H1 (cell line): ENCODE measurements at regions not wholly inside any gene's neighbourhood (a gene's known extent, or its start where the extent isn't known, plus 50 kb on each side); places are given as distances from the start of the nearest gene placed in this dataset.

Experiments
- CTCF ChIA-PET: fragments of 300-600 bp; sonication (Branson Sonifier 250); formaldehyde crosslinking; loops from one replicate; lab custom pipeline; 2021; ENCODE audit not compliant: partially characterized antibody; lab: Charles Lee
- POLR2A ChIA-PET: fragments of 300-600 bp; sonication (Branson Sonifier 250); formaldehyde crosslinking; loops from one replicate; lab custom pipeline; 2021; ENCODE audit warnings: inconsistent platforms; ENCODE audit not compliant: partially characterized antibody; lab: Charles Lee
- DNase-seq, 2 experiments: peaks; one replicate each; pipeline versions ENCODE4 v3.0.0 to v3.0.0-alpha.2; 2010 to 2022; ENCODE audit warnings: low spot score in 2 of 2, low read depth in 1 of 2, mixed read lengths in 1 of 2
- FAIRE-seq: peaks from 2 replicates; lab custom pipeline; 2011; peaks lifted over from hg19 to GRCh38; lab: Jason Lieb, UNC
- H2AFZ ChIP-seq: 2 replicates; pipeline ENCODE4 v1.8.1; 2012; ENCODE audit warnings: low read length, inconsistent platforms
- H2AK5ac ChIP-seq: 2 replicates; pipeline ENCODE4 v1.6.1; 2013; ENCODE audit warnings: low read depth, low read length
- H2BK120ac ChIP-seq: replicated peaks from 2 replicates; pipeline ENCODE3; 2013; ENCODE audit warnings: low read depth, low read length, inconsistent platforms
- H2BK12ac ChIP-seq: 2 replicates; pipeline ENCODE4 v1.6.1; 2013; ENCODE audit warnings: low read depth, low read length
- H2BK15ac ChIP-seq: 2 replicates; pipeline ENCODE4 v1.6.1; 2013; ENCODE audit warnings: low read length
- H2BK20ac ChIP-seq: 2 replicates; pipeline ENCODE4 v1.6.1; 2013; ENCODE audit warnings: low read length
- H2BK5ac ChIP-seq: 2 replicates; pipeline ENCODE4 v1.6.1; 2013; ENCODE audit warnings: low read depth, low read length
- H3K14ac ChIP-seq: 2 replicates; pipeline ENCODE4 v1.6.1; 2013; ENCODE audit warnings: inconsistent platforms; ENCODE audit not compliant: insufficient read length
- H3K18ac ChIP-seq: 2 replicates; pipeline ENCODE4 v1.6.1; 2013; ENCODE audit warnings: low read length; ENCODE audit errors: extremely low read depth
- H3K23ac ChIP-seq: 2 replicates; pipeline ENCODE4 v1.6.1; 2013; ENCODE audit warnings: inconsistent platforms; ENCODE audit not compliant: insufficient read length
- H3K23me2 ChIP-seq: 2 replicates; pipeline ENCODE4 v1.6.1; 2013; ENCODE audit warnings: low read depth, low read length
- H3K27ac ChIP-seq: 2 replicates; pipeline ENCODE4 v1.6.1; 2011; ENCODE audit warnings: low read depth, low read length, inconsistent platforms
- H3K27me3 ChIP-seq, 4 experiments: replicated peaks in 1 of 4; 1 replicate in 1 of 4; 2 replicates in 3 of 4; pipeline versions ENCODE4 v1.6.1 to v1.8.1; 2011 to 2013; ENCODE audit warnings: low read length in 3 of 4, mild to moderate bottlenecking in 3 of 4, inconsistent platforms in 2 of 4, mixed read lengths in 2 of 4, moderate library complexity in 1 of 4; ENCODE audit not compliant: control insufficient read depth in 3 of 4, insufficient read depth in 3 of 4; ENCODE audit errors: extremely low read depth in 1 of 4
- H3K36me3 ChIP-seq, 4 experiments: 2 replicates each; pipeline versions ENCODE4 v1.6.1 to v1.8.1; 2011 to 2013; ENCODE audit warnings: mild to moderate bottlenecking in 4 of 4, low read length in 3 of 4, moderate library complexity in 2 of 4, control low read depth in 1 of 4, inconsistent platforms in 1 of 4; ENCODE audit not compliant: insufficient read depth in 4 of 4, control insufficient read depth in 2 of 4
- H3K4ac ChIP-seq: replicated peaks from 2 replicates; pipeline ENCODE3; 2013; ENCODE audit warnings: low read length, low read depth, mixed read lengths, inconsistent platforms; ENCODE audit not compliant: insufficient read length
- H3K4me1 ChIP-seq, 4 experiments: replicated peaks in 1 of 4; 1 replicate in 1 of 4; 2 replicates in 3 of 4; pipeline versions ENCODE4 v1.6.1 to v1.8.1; 2011 to 2013; ENCODE audit warnings: low read length in 3 of 4, inconsistent platforms in 2 of 4, mixed read lengths in 1 of 4; ENCODE audit not compliant: insufficient read depth in 4 of 4, control insufficient read depth in 3 of 4
- H3K4me2 ChIP-seq, 2 experiments: 2 replicates each; pipeline versions ENCODE4 v1.6.1 to v1.8.1; 2011 to 2013; ENCODE audit warnings: low read depth in 2 of 2, low read length in 2 of 2, control low read depth in 1 of 2, inconsistent platforms in 1 of 2, mild to moderate bottlenecking in 1 of 2; ENCODE audit not compliant: insufficient read depth in 1 of 2
- H3K4me3 ChIP-seq, 4 experiments: fragments of 200-600, 300-600 bp in 1 of 4; sonication (generic), shearing (Covaris generic), sonication (Bioruptor Twin) in 1 of 4; 2 replicates each; pipeline versions ENCODE4 v1.5.1 to v1.8.1; 2011 to 2016; ENCODE audit warnings: low read length in 4 of 4, low read depth in 3 of 4, control low read depth in 2 of 4, inconsistent platforms in 2 of 4, mild to moderate bottlenecking in 2 of 4, mixed read lengths in 1 of 4, moderate library complexity in 1 of 4; ENCODE audit not compliant: insufficient read depth in 2 of 4; ENCODE audit errors: extremely low read depth in 1 of 4
- H3K56ac ChIP-seq: replicated peaks from 2 replicates; pipeline ENCODE3; 2013; ENCODE audit warnings: low read depth, mild to moderate bottlenecking, mixed read lengths, low read length, inconsistent platforms; ENCODE audit not compliant: insufficient read length
- H3K79me1 ChIP-seq: 2 replicates; pipeline ENCODE4 v1.6.1; 2013; ENCODE audit warnings: low read depth, low read length, control low read depth
- H3K79me2 ChIP-seq, 2 experiments: 2 replicates each; pipeline versions ENCODE4 v1.6.1 to v1.8.1; 2012 to 2013; ENCODE audit warnings: low read length in 2 of 2, mild to moderate bottlenecking in 2 of 2, inconsistent platforms in 1 of 2; ENCODE audit not compliant: insufficient read depth in 2 of 2, control insufficient read depth in 1 of 2
- H3K9ac ChIP-seq, 4 experiments: replicated peaks in 1 of 4; 1 replicate in 1 of 4; 2 replicates in 3 of 4; pipeline versions ENCODE4 v1.6.1 to v1.8.1; 2011 to 2013; ENCODE audit warnings: low read depth in 3 of 4, low read length in 3 of 4, control low read depth in 2 of 4, mild to moderate bottlenecking in 2 of 4, moderate library complexity in 2 of 4, inconsistent platforms in 1 of 4; ENCODE audit errors: extremely low read depth in 1 of 4
- H3K9me3 ChIP-seq, 2 experiments: 2 replicates each; pipeline versions ENCODE4 v1.6.1 to v1.8.1; 2012 to 2013; ENCODE audit warnings: mild to moderate bottlenecking in 2 of 2, moderate library complexity in 2 of 2, control low read depth in 1 of 2, inconsistent platforms in 1 of 2, low read depth in 1 of 2, low read length in 1 of 2, mixed read lengths in 1 of 2; ENCODE audit not compliant: insufficient read depth in 2 of 2
- H4K20me1 ChIP-seq, 2 experiments: replicated peaks in 1 of 2; 2 replicates each; pipeline versions ENCODE3 to v1.8.1; 2011 to 2013; ENCODE audit warnings: inconsistent platforms in 2 of 2, low read length in 2 of 2, mild to moderate bottlenecking in 1 of 2; ENCODE audit not compliant: insufficient read depth in 2 of 2, control insufficient read depth in 1 of 2
- H4K5ac ChIP-seq: 2 replicates; pipeline ENCODE4 v1.6.1; 2013; ENCODE audit warnings: low read length, low read depth, mixed read lengths, inconsistent platforms; ENCODE audit not compliant: insufficient read length
- H4K8ac ChIP-seq: 2 replicates; pipeline ENCODE4 v1.8.0; 2013; ENCODE audit warnings: mild to moderate bottlenecking, moderate library complexity, low read length, inconsistent platforms; ENCODE audit not compliant: insufficient read depth; ENCODE audit errors: extremely low read depth
- H4K91ac ChIP-seq: replicated peaks from 2 replicates; pipeline ENCODE3; 2013; ENCODE audit warnings: low read length, mixed read lengths, inconsistent platforms; ENCODE audit not compliant: insufficient read length
- BRCA1 ChIP-seq: IDR thresholded peaks from 2 replicates; pipeline ENCODE4 v1.6.1; 2012; ENCODE audit warnings: low read depth, low read length, improper control_type of control experiment
- CHD1 ChIP-seq: IDR thresholded peaks from 2 replicates; pipeline ENCODE4 v1.6.1; 2012; ENCODE audit warnings: low read depth, low read length, improper control_type of control experiment
- CHD2 ChIP-seq: IDR thresholded peaks from 2 replicates; pipeline ENCODE4 v1.6.1; 2012; ENCODE audit warnings: low read length, improper control_type of control experiment
- EGR1 ChIP-seq: IDR thresholded peaks from 2 replicates; pipeline ENCODE4 v1.6.1; 2011; ENCODE audit warnings: low read depth, low read length, borderline replicate concordance
- GABPA ChIP-seq: IDR thresholded peaks from 2 replicates; pipeline ENCODE4 v1.6.1; 2011; ENCODE audit warnings: mild to moderate bottlenecking, low read length, moderate library complexity, borderline replicate concordance; ENCODE audit not compliant: insufficient read depth
- HDAC2 ChIP-seq, 2 experiments: fragments of 300-600 bp in 1 of 2; sonication (generic) in 1 of 2; IDR thresholded peaks; 2 replicates each; pipeline ENCODE4 v1.6.1; 2011 to 2012; ENCODE audit warnings: low read depth in 2 of 2, low read length in 2 of 2, mild to moderate bottlenecking in 2 of 2, moderate library complexity in 2 of 2, borderline replicate concordance in 1 of 2, inconsistent platforms in 1 of 2
- HDAC6 ChIP-seq: IDR thresholded peaks from one replicate; pipeline ENCODE4 v1.7.1; 2012; ENCODE audit warnings: low read depth, mild to moderate bottlenecking, inconsistent platforms, low read length, moderate library complexity
- KDM4A ChIP-seq: IDR thresholded peaks from one replicate; pipeline ENCODE4 v1.7.1; 2012; ENCODE audit warnings: low read depth, mild to moderate bottlenecking, moderate library complexity, low read length, inconsistent platforms; ENCODE audit not compliant: severe bottlenecking
- PHF8 ChIP-seq: fragments of 200-600 bp; sonication (generic); conservative IDR thresholded peaks from 2 replicates; pipeline ENCODE4 v1.7.1; 2012; ENCODE audit warnings: low read depth, mild to moderate bottlenecking, inconsistent platforms, low read length, moderate library complexity
- SP1 ChIP-seq: IDR thresholded peaks from 2 replicates; pipeline ENCODE4 v1.6.1; 2011; ENCODE audit warnings: low read depth, low read length
- SP2 ChIP-seq: IDR thresholded peaks from 2 replicates; pipeline ENCODE4 v1.6.1; 2012; ENCODE audit warnings: mild to moderate bottlenecking, low read length, inconsistent platforms
- TCF12 ChIP-seq: IDR thresholded peaks from 2 replicates; pipeline ENCODE4 v1.6.1; 2011; ENCODE audit warnings: low read depth, mild to moderate bottlenecking, low read length
- YY1 ChIP-seq: IDR thresholded peaks from 2 replicates; pipeline ENCODE4 v1.6.1; 2011; ENCODE audit warnings: low read depth, mild to moderate bottlenecking, low read length
- WGBS, 2 experiments: shearing (Covaris generic) in 1 of 2; methylation state at CpG; one replicate each; pipeline versions ENCODE4 v1.1.6 to v1.1.7; 2013 to 2015; ENCODE audit warnings: low lambda C conversion rate in 2 of 2, mixed read lengths in 2 of 2, inconsistent platforms in 1 of 2, low coverage in 1 of 2, missing lambda C conversion rate in 1 of 2; ENCODE audit not compliant: insufficient replicate concordance in 2 of 2, insufficient coverage in 1 of 2, insufficient read length in 1 of 2; ENCODE audit errors: extremely low coverage in 1 of 2, missing lambda C conversion rate in 1 of 2; 5-methylcytosine and 5-hydroxymethylcytosine counted together
- TF ChIP-seq, protein P1 (sequence below): IDR thresholded peaks from 2 replicates; pipeline ENCODE4 v1.6.1; 2012; ENCODE audit warnings: inconsistent platforms

DNA sequence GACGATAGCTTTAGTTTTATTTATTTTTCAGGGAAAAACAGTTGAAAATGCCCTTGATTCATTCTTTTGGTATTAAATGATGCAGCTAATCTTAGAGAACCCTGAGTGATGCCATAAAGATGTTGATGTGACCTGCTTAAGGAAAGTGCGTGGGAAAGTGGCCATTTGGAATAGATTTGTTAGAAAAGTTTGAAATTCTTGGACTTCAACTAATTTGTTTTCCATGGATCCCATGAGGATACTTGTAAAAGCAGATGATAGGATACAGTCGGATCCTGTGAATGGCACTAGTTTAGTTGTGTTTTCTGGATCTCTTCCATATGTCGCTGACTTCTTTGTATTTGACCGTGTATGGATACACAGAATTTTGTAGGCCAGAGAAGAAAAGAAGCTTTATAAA, 69.0 kb downstream of the SEPTIN7 start:
- POLR2A ChIA-PET: no interaction called here
- Histone ChIP-seq H3K4ac (no peak overlapping the region), H2BK15ac (no peak overlapping the region), H4K20me1 (no peaks in the 10 kb centered on the region), H3K23ac (no peak overlapping the region), H3K9me3 (no peaks in the 10 kb centered on the region), H2BK120ac (no peak overlapping the region), H3K27ac (no peak overlapping the region), H3K14ac (no peak overlapping the region), H3K23me2 (no peaks in the 10 kb centered on the region; the same call in 1 of the 2 replicates), H2BK5ac (no peak overlapping the region), H3K36me3 (peaks cover 0 to 19% (median 4%) of the 10 kb centered on the region in 4 experiments; a peak in 3 of 8 replicates), H3K79me1 (no peaks in the 10 kb centered on the region; the same call in 1 of the 2 replicates), H3K79me2 (peaks cover 0 to 3% of the 10 kb centered on the region in 2 experiments; a peak in 1 of 4 replicates), H3K56ac (no peak overlapping the region), H2BK20ac (no peak overlapping the region), H3K4me3 (no peak overlapping the region), H3K27me3 (no peaks in the 10 kb centered on the region), H4K91ac (no peak overlapping the region), H3K4me1 (no peaks in the 10 kb centered on the region), H4K8ac (no peak overlapping the region), H3K4me2 (no peak overlapping the region), H2AK5ac (no peak overlapping the region), H4K5ac (no peak overlapping the region), H3K9ac (no peak overlapping the region), H2AFZ (no peak overlapping the region), H2BK12ac (no peak overlapping the region), H3K18ac (no peak overlapping the region)
- CTCF ChIA-PET: no interaction called here
- 92% methylated on average over 5 of the region's 5 CpGs; no CpG with 5 or more reads in 1 of the 2 experiments for WGBS, 2 experiments
- TF ChIP-seq HDAC6 (no peak), CHD2 (no peak), PHF8 (no peak), TCF12 (no peak), BRCA1 (no peak), EGR1 (no peak), KDM4A (no peak), YY1 (no peak), GABPA (no peak), CHD1 (no peak), SP1 (no peak), HDAC2 (IDR thresholded peaks at IDR 0.05; ENCODE audit: borderline replicate concordance in 1 of 2, low read depth in 2 of 2, low read length in 2 of 2) (no peak), SP2 (no peak)
- TF ChIP-seq, protein P1, sequence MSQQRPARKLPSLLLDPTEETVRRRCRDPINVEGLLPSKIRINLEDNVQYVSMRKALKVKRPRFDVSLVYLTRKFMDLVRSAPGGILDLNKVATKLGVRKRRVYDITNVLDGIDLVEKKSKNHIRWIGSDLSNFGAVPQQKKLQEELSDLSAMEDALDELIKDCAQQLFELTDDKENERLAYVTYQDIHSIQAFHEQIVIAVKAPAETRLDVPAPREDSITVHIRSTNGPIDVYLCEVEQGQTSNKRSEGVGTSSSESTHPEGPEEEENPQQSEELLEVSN: no peak
- DNase-seq: no peak
- no peak for FAIRE-seq
